Epithelial cell of proximal tubule (primary cell): ENCODE measurements at regions not wholly inside any gene's neighbourhood (a gene's known extent, or its start where the extent isn't known, plus 50 kb on each side); places are given as distances from the start of the nearest gene placed in this dataset.

ENCODE experiments used
- DNase-seq: peaks from one replicate; pipeline ENCODE4 v3.0.0-alpha.2; 2011; ENCODE audit warnings: low read depth
- H3K4me3 ChIP-seq: 2 replicates; pipeline ENCODE4 v1.5.1; 2011; ENCODE audit warnings: low read depth, mild to moderate bottlenecking, low read length
- TF ChIP-seq, protein P1 (sequence below): conservative IDR thresholded peaks from 2 replicates; pipeline ENCODE4 v1.5.1; 2012; ENCODE audit warnings: low read depth, mild to moderate bottlenecking, low read length

DNA sequence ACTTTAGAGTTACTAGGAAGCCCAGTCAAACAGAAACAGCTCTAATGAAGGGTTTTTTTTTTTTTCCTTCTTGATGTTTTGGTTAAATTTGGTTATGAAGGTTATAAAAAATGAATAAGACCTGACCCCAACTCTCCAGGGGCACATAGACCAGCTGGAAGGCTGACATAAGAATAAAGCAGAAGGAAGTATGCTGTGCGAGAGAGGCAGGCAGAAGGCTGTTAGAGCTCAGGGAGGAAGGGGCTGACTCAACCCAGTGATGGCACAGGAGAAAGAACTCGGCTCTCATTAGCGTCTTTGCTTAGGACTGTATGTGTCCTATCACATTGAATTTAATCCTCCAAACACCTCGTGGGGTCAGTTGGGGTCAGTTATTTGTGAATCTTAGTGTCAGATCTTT is 474.6 kb downstream of the PMP22 start:
- no peak for DNase-seq
- TF ChIP-seq, protein P1, sequence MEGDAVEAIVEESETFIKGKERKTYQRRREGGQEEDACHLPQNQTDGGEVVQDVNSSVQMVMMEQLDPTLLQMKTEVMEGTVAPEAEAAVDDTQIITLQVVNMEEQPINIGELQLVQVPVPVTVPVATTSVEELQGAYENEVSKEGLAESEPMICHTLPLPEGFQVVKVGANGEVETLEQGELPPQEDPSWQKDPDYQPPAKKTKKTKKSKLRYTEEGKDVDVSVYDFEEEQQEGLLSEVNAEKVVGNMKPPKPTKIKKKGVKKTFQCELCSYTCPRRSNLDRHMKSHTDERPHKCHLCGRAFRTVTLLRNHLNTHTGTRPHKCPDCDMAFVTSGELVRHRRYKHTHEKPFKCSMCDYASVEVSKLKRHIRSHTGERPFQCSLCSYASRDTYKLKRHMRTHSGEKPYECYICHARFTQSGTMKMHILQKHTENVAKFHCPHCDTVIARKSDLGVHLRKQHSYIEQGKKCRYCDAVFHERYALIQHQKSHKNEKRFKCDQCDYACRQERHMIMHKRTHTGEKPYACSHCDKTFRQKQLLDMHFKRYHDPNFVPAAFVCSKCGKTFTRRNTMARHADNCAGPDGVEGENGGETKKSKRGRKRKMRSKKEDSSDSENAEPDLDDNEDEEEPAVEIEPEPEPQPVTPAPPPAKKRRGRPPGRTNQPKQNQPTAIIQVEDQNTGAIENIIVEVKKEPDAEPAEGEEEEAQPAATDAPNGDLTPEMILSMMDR, result no peak
- no peak overlapping the region for H3K4me3 ChIP-seq

DNA sequence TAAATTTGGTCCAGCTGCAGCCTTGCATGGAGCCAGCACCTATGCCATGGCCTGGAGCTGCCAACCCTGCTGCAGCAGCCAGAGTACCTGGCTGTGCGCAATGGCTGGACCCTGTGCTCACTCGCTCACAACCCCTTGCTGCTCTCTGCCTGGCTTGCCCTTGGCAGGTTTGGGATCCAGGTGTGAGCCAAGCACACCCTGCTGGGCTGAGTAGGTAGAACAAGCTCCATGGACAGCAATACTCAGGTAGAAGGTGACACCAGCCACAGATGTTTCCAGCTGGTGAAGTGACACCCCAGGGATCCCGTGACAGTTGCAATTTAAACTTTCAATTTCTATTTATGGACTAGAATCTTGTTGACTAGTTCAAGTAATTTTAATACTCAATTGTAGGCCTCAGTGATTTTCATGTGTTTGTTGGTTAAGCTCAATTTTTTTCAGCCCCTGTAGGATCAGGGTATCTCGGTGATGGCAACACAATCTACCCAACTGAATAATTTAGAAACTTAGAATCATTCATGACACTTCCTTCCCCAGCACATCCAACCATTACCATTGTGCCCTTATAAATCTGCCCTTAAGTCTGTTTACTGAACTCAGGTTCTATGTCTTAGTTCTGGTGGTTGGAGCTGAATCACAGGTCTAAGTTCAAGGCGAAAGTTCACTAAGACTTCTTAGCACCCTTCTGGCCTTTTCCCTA is 480.0 kb downstream of the PMP22 start:
- H3K4me3 ChIP-seq, result no peak overlapping the region
- no peak for DNase-seq
- TF ChIP-seq, protein P1, result no peak

DNA sequence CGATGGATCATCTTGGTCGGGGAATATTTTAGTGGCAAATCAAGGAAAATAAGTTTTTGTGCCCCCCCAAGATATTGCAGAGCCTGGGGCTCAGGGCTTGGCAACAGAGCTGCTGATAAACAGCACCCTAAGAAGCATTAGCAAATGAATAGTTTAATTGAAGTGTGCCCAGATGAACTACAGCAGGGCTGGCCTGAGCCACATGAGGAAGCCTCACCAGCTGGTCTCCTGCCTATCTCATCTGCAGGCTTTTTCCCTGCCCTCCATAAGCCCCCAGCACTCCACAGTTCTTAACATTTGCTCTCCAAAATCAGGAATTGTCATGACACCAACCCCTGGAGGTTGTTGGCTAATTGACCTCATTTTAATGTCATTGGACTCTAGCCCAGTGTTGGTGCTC is 480.2 kb downstream of the HS3ST3B1 start:
- no peak overlapping the region for H3K4me3 ChIP-seq
- no peak for DNase-seq
- TF ChIP-seq, protein P1, result no peak

DNA sequence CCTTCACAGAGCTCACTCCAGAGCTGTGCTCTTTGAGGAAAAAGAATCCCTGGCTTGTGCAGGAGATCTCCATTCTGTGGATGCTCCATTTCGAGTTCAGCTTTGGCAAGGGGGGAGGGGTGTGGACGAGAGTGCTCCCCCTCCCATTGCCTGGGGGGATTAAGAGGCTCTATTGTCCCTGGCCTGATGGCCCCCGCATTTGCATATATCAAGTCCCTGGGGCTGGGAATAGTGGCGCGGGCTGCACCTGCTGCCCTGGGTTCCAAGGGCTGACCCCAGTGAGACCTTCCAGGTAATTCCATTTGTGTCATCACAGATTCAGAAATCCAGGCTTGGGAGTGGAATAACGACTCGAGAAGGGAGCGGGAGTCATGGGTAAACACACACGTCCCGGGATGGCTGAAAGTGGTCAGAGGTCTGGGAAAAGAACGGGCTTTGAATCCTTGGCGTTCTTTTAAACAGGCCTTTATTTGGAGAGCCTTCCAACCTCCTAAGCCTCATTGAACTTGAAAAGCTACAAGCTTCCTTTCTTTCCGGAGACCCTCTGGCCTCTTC is 479.3 kb downstream of the HS3ST3B1 start:
- TF ChIP-seq, protein P1, result no peak
- no peak for DNase-seq
- no peak overlapping the region for H3K4me3 ChIP-seq

DNA sequence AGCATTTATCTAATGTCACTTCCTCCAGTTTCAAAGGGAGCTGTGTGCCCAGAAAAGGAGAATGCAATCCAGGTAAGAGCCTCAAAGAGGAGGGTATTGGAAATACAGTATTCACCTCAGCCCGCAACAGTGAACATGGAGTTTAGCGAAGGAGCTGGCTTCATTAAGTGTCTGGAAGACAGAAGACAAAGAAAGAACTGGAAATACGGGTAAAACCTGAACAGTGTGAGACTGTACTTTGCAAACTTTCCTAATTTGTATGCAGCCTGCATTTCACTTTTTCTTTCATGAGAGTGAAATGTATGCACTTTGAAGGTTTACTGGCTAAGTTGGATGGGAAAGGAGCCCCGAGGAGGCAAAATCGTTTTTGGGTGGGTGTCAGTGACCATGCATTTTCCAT is 478.4 kb downstream of the HS3ST3B1 start:
- no peak for DNase-seq
- no peak overlapping the region for H3K4me3 ChIP-seq
- TF ChIP-seq, protein P1, result no peak

DNA sequence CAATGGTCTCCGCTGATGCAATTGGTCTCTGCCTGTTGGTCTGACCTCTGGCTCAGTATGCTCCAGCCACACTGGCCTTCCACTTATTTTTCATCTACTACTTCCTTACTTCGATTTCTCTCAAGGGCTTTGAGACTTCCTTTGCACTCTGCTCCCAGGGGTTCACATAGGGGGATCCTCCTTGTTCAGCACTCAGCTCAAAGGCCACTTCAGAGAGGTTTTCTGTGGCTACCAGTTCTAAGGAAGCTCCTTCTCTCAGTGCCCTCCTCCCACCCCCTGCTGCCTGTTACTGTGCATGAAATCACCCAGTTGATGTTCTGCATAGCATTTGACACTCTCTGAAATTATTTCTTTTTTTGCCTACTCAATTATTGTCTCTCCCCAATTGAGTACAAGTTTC is 476.4 kb downstream of the HS3ST3B1 start:
- DNase-seq, result no peak
- TF ChIP-seq, protein P1, result no peak
- no peak overlapping the region for H3K4me3 ChIP-seq

DNA sequence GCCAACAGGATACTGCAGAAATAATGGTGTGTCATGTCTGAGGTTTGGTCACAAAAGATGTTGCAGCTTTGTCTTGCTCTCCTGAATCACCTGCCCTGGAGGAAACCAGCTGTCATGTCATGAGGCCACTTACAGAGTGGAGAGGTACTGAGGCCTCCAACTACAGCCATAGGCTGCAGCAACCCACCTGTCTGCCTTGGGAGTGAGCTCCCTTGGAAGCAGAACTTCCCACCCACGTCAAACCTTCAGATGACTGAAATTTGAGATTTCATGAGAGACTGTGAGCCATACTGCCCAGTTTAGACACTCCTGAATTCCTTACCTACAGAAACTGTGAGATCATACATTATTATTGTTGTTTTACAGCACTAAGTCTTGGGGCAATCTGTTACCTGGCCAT is 475.9 kb downstream of the HS3ST3B1 start:
- no peak overlapping the region for H3K4me3 ChIP-seq
- no peak for DNase-seq
- TF ChIP-seq, protein P1, result no peak
